Karpas-422 (cell line): ENCODE measurements at regions not wholly inside any gene's neighbourhood (a gene's known extent, or its start where the extent isn't known, plus 50 kb on each side); places are given as distances from the start of the nearest gene placed in this dataset.
A peak's percentile ranks its signal among the peaks of the same experiment; 100 is the strongest.

Source experiments
- DNase-seq: peaks from one replicate; pipeline ENCODE4 v3.0.0-alpha.2; 2015
- H2AFZ ChIP-seq: fragments of 200-600 bp; sonication (generic); 2 replicates; pipeline ENCODE4 v1.6.1; 2014; ENCODE audit warnings: antibody characterized with exemption, low read length, mixed read lengths
- H3K27ac ChIP-seq: fragments of 200-600 bp; sonication (generic); 2 replicates; pipeline ENCODE4 v1.5.1; 2014; ENCODE audit warnings: mild to moderate bottlenecking, low read length, moderate library complexity
- H3K27me3 ChIP-seq: fragments of 200-600 bp; sonication (generic); 2 replicates; pipeline ENCODE4 v1.6.1; 2014; ENCODE audit warnings: low read length, mixed read lengths
- H3K36me3 ChIP-seq: fragments of 200-600 bp; sonication (generic); 2 replicates; pipeline ENCODE4 v1.6.1; 2014; ENCODE audit warnings: low read length, mixed read lengths; ENCODE audit not compliant: insufficient read depth
- H3K4me1 ChIP-seq: fragments of 200-600 bp; sonication (generic); 2 replicates; pipeline ENCODE4 v1.6.1; 2014; ENCODE audit warnings: mild to moderate bottlenecking, low read length, mixed read lengths
- H3K4me2 ChIP-seq: fragments of 200-600 bp; sonication (generic); 2 replicates; pipeline ENCODE4 v1.6.1; 2014; ENCODE audit warnings: low read length, low read depth, mild to moderate bottlenecking; ENCODE audit not compliant: poor library complexity, severe bottlenecking
- H3K4me3 ChIP-seq: fragments of 200-600 bp; sonication (generic); 2 replicates; pipeline ENCODE4 v1.5.1; 2014; ENCODE audit warnings: mild to moderate bottlenecking, antibody characterized with exemption, low read length, mixed read lengths
- H3K79me2 ChIP-seq: fragments of 200-600 bp; sonication (generic); 2 replicates; pipeline ENCODE4 v1.6.1; 2014; ENCODE audit warnings: mild to moderate bottlenecking, low read length, mixed read lengths
- H3K9ac ChIP-seq: fragments of 200-600 bp; sonication (generic); 2 replicates; pipeline ENCODE4 v1.6.0; 2014; ENCODE audit warnings: low read length
- H3K9me2 ChIP-seq: fragments of 200-600 bp; sonication (generic), shearing (Covaris generic); replicated peaks from 2 replicates; pipeline ENCODE4 v1.6.0; 2014; ENCODE audit warnings: mild to moderate bottlenecking, low read length, moderate library complexity; ENCODE audit not compliant: insufficient read depth
- H3K9me3 ChIP-seq: fragments of 300-700, 200-600 bp; sonication (generic); 2 replicates; pipeline ENCODE4 v1.6.1; 2014; ENCODE audit warnings: low read length, mixed read lengths
- H4K20me1 ChIP-seq: fragments of 200-600 bp; sonication (generic); 2 replicates; pipeline ENCODE4 v1.6.1; 2014; ENCODE audit warnings: mild to moderate bottlenecking, antibody characterized with exemption, low read length, low read depth; ENCODE audit not compliant: insufficient read depth

GRCh38 chr10:44435196-44435595 is 50.3 kb upstream of the CXCL12 start:
- Histone ChIP-seq H3K9me3 (no peaks in the 10 kb centered on the region), H2AFZ (no peak overlapping the region), H3K79me2 (no peaks in the 10 kb centered on the region), H3K4me1 (no peaks in the 10 kb centered on the region), H3K36me3 (no peaks in the 10 kb centered on the region), H3K27ac (no peak overlapping the region), H3K9me2 (no peaks in the 10 kb centered on the region), H3K4me2 (no peak overlapping the region), H4K20me1 (no peaks in the 10 kb centered on the region), H3K27me3 (no peaks in the 10 kb centered on the region), H3K9ac (no peak overlapping the region), H3K4me3 (no peak overlapping the region)
- no peak for DNase-seq

GRCh38 chr10:44436240-44436639 is 51.3 kb upstream of the CXCL12 start:
- H3K9ac ChIP-seq: no peak overlapping the region
- no peaks in the 10 kb centered on the region for H4K20me1 ChIP-seq
- H3K4me2 ChIP-seq: no peak overlapping the region
- H3K36me3 ChIP-seq: no peaks in the 10 kb centered on the region
- no peak overlapping the region for H3K27ac ChIP-seq
- DNase-seq: no peak
- no peaks in the 10 kb centered on the region for H3K79me2 ChIP-seq
- no peaks in the 10 kb centered on the region for H3K4me1 ChIP-seq
- H2AFZ ChIP-seq: no peak overlapping the region
- H3K27me3 ChIP-seq: no peaks in the 10 kb centered on the region
- H3K9me2 ChIP-seq: no peaks in the 10 kb centered on the region
- H3K9me3 ChIP-seq: no peaks in the 10 kb centered on the region
- no peak overlapping the region for H3K4me3 ChIP-seq

- no peaks in the 10 kb centered on the region for H3K27me3 ChIP-seq
Measured at GRCh38 chr10:44437840-44438511, 53.1 kb upstream of the CXCL12 start.

DNA sequence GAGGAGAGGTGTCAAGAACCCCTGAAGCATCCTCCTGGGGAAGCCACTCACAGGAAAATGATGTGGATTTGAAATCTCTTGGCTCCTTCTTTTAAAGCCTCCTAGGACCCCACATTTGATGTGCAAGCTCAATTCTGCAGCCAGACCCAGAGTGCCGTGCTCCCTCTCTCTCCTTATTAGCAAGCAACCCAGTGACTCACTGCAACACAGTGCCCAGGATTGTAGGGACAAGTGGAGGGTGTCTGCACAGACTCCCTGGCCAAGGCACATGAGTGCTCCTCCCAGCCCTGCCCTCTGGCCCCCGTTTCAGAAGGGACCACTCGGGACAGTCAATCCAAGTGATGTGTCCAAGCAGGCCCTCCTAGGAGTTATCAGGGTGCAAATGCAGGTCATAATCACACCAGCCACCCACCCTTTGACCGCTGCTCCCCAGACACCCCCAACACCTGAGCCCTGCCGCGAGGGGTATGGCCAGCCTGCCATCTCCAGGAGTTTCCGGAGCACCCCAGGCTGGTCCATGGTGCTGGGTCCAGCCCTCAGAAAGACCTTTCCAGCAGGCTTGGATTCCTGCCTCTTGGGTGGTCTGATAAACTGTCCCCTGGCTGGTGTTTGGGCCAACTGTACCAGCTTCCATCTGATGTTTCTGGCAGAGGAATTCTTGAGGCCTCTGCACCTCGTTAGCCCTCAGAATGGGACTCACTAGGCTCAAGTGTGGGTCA is 54.5 kb upstream of the CXCL12 start:
- H3K27me3 ChIP-seq: no peaks in the 10 kb centered on the region
- no peaks in the 10 kb centered on the region for H4K20me1 ChIP-seq
- no peak overlapping the region for H3K4me3 ChIP-seq
- H3K9me2 ChIP-seq: no peaks in the 10 kb centered on the region
- no peak for DNase-seq
- H3K27ac ChIP-seq: no peak overlapping the region
- H3K36me3 ChIP-seq: no peaks in the 10 kb centered on the region
- H2AFZ ChIP-seq: no peak overlapping the region
- H3K4me1 ChIP-seq: no peaks in the 10 kb centered on the region
- H3K9me3 ChIP-seq: no peaks in the 10 kb centered on the region
- no peak overlapping the region for H3K4me2 ChIP-seq
- H3K79me2 ChIP-seq: no peaks in the 10 kb centered on the region
- H3K9ac ChIP-seq: no peak overlapping the region

More at GRCh38 chr10:44437840-44438511, 53.1 kb upstream of the CXCL12 start:
- H3K27ac ChIP-seq: no peak overlapping the region
- H3K4me2 ChIP-seq: no peak overlapping the region
- no peak overlapping the region for H3K4me3 ChIP-seq
- no peaks in the 10 kb centered on the region for H3K79me2 ChIP-seq
- H3K4me1 ChIP-seq: no peaks in the 10 kb centered on the region
- H2AFZ ChIP-seq: no peak overlapping the region
- no peaks in the 10 kb centered on the region for H3K9me2 ChIP-seq
- no peak overlapping the region for H3K9ac ChIP-seq
- no peaks in the 10 kb centered on the region for H3K9me3 ChIP-seq
- H4K20me1 ChIP-seq: no peaks in the 10 kb centered on the region
- no peaks in the 10 kb centered on the region for H3K36me3 ChIP-seq
- no peak for DNase-seq

- H3K79me2 ChIP-seq: no peaks in the 10 kb centered on the region
- H3K9me3 ChIP-seq: peaks cover 3% of the 10 kb centered on the region
- no peak overlapping the region for H2AFZ ChIP-seq
- no peaks in the 10 kb centered on the region for H3K27me3 ChIP-seq
- no peak overlapping the region for H3K4me3 ChIP-seq
- H3K4me2 ChIP-seq: no peak overlapping the region
- no peaks in the 10 kb centered on the region for H3K36me3 ChIP-seq
- no peaks in the 10 kb centered on the region for H4K20me1 ChIP-seq
- no peaks in the 10 kb centered on the region for H3K9me2 ChIP-seq
- H3K9ac ChIP-seq: no peak overlapping the region
- H3K4me1 ChIP-seq: no peaks in the 10 kb centered on the region
- no peak overlapping the region for H3K27ac ChIP-seq
- DNase-seq: no peak
Measured at GRCh38 chr10:44439958-44440244, 55.0 kb upstream of the CXCL12 start.

GRCh38 chr10:44457259-44457658 is 72.4 kb upstream of the CXCL12 start:
- Histone ChIP-seq H3K9me3 (no peaks in the 10 kb centered on the region), H3K79me2 (no peaks in the 10 kb centered on the region), H3K9ac (no peak overlapping the region), H3K27me3 (no peaks in the 10 kb centered on the region), H3K9me2 (no peaks in the 10 kb centered on the region), H3K36me3 (no peaks in the 10 kb centered on the region), H3K4me2 (no peak overlapping the region), H4K20me1 (no peaks in the 10 kb centered on the region), H3K4me1 (no peaks in the 10 kb centered on the region), H3K4me3 (no peak overlapping the region), H2AFZ (no peak overlapping the region), H3K27ac (no peak overlapping the region)
- DNase-seq: peak; percentile 45

DNA sequence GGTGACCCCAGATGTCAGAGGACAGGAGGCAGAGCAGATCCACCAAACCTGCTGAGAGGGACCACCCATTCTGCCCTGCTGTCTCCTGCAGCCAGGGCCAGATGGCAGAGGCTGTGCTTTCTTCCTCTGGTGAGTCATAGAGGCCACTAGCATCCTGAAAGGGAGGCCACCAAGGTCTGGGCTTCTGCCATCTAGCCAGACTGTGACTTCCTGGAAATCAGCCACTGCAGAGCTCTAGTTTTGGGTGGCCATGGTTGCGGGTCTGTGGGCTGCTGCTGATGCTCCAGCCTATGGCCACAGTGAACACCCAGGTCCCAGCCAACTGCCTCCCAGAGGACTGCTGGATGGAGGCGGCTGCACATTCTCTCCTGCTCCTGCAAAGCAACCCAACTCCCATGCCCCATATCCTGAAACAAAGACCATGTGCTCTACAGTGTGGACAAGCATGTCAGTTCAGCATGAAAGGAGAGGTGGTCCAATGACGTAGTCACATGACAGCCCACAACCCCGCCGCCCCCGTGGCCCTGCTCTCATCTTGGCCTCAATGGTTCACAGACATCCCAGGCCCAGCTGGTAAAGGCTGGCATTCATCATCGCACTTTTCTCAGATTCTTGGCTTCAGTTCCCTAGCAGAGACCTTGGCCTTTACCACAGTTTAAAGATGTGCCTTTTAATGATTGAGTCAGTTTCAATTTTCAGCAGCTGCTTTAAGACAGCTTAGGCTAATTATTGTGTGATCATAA is 73.9 kb upstream of the CXCL12 start:
- no peak overlapping the region for H2AFZ ChIP-seq
- H3K27ac ChIP-seq: no peak overlapping the region
- no peaks in the 10 kb centered on the region for H3K27me3 ChIP-seq
- no peak overlapping the region for H3K4me2 ChIP-seq
- no peaks in the 10 kb centered on the region for H3K9me3 ChIP-seq
- H3K4me3 ChIP-seq: no peak overlapping the region
- no peak overlapping the region for H3K9ac ChIP-seq
- H4K20me1 ChIP-seq: no peaks in the 10 kb centered on the region
- no peaks in the 10 kb centered on the region for H3K9me2 ChIP-seq
- H3K36me3 ChIP-seq: no peaks in the 10 kb centered on the region
- H3K4me1 ChIP-seq: no peaks in the 10 kb centered on the region
- DNase-seq: no peak
- H3K79me2 ChIP-seq: no peaks in the 10 kb centered on the region

DNA sequence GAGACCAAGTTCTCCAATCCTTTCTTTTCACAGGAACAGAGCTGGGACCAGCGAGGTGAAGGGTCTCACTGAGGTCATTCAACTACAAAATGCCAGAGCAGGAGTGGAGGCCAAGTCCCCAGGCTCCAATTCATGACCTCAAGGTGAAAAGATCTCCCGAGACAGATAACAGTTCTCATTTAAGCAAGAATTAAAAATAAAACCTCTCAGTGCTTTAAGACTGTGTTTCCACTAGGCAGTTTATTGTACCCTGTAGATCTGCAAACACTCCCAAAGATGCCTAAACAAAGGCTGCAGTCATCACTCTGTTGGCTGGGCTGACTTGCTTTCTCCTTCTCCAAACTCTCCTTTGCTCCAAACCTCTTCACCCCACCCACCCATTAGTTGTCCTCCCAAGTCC is 74.8 kb upstream of the CXCL12 start:
- Histone ChIP-seq H3K9me2 (no peaks in the 10 kb centered on the region), H3K4me3 (no peak overlapping the region), H3K79me2 (no peaks in the 10 kb centered on the region), H3K9me3 (no peaks in the 10 kb centered on the region), H3K27me3 (no peaks in the 10 kb centered on the region), H2AFZ (no peak overlapping the region), H4K20me1 (no peaks in the 10 kb centered on the region), H3K9ac (no peak overlapping the region), H3K36me3 (no peaks in the 10 kb centered on the region), H3K27ac (no peak overlapping the region), H3K4me2 (no peak overlapping the region), H3K4me1 (no peaks in the 10 kb centered on the region)
- DNase-seq: no peak
